GM12874 (cell line): ENCODE measurements at regions not wholly inside any gene's neighbourhood (a gene's known extent, or its start where the extent isn't known, plus 50 kb on each side); places are given as distances from the start of the nearest gene placed in this dataset.

Experiments
- TF ChIP-seq, protein P1 (sequence below): IDR thresholded peaks from 2 replicates; pipeline ENCODE4 v1.5.1; 2011; ENCODE audit warnings: low read depth, mild to moderate bottlenecking, control low read depth, low read length, moderate library complexity; ENCODE audit not compliant: insufficient read depth

DNA sequence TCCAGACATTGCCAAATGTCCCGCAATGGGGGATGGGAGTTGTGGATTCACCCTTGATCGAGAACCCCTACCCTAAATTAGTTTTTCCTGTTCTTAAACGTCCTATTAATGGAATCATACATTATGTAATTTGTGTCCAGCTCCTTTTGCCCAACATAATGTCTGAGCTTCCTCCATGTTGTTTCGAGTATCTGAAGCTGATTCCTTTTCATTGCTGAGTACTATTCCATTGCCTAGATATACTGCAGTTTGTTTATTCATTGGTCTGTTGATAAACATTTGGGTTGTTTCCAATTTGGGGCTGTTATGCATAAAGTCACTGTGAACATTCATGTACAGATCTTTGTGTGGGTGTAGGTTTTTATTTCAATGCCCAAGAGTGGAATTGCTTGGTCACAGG lies 251.3 kb downstream of the BCOR start:
- TF ChIP-seq, protein P1, sequence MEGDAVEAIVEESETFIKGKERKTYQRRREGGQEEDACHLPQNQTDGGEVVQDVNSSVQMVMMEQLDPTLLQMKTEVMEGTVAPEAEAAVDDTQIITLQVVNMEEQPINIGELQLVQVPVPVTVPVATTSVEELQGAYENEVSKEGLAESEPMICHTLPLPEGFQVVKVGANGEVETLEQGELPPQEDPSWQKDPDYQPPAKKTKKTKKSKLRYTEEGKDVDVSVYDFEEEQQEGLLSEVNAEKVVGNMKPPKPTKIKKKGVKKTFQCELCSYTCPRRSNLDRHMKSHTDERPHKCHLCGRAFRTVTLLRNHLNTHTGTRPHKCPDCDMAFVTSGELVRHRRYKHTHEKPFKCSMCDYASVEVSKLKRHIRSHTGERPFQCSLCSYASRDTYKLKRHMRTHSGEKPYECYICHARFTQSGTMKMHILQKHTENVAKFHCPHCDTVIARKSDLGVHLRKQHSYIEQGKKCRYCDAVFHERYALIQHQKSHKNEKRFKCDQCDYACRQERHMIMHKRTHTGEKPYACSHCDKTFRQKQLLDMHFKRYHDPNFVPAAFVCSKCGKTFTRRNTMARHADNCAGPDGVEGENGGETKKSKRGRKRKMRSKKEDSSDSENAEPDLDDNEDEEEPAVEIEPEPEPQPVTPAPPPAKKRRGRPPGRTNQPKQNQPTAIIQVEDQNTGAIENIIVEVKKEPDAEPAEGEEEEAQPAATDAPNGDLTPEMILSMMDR: no peak

DNA sequence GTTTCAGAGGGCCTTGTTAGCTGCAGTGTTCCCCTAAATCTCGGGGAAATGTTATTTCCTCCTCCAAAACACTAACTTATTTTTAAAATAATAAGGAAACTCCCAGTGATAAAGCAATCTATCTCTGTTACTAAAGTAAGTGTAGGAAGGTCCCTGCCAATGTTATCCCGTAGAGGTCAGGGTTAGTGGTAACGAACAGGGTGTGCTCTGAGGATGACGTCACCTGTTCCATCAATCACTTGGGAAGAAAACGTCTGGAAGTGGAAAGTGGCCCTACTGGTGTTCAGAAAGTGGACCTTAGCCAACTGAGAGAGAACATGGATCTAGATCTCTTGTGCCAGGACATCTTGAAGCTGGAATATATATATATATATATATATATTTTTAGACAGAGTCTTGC lies 249.5 kb downstream of the BCOR start:
- TF ChIP-seq, protein P1: no peak

DNA sequence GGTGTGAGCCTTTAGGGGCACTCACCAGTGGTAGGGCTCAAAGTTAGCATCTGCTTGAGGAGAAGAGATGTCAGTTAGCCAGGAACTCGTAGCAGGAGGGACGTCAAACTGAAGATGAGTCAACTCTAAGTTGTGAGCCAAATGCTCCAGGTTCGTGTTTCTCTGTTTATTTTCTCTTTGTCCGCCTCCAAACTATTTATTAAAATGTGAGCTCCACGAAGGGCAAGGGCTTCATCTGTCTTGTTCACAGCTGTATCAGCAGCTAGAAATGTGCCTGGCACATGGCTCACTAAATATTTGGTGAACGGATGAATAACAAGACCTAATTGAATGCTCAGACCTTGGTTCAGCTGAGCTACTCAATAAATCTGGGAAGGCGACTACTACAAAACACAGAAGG lies 248.9 kb downstream of the BCOR start:
- TF ChIP-seq, protein P1: no peak

DNA sequence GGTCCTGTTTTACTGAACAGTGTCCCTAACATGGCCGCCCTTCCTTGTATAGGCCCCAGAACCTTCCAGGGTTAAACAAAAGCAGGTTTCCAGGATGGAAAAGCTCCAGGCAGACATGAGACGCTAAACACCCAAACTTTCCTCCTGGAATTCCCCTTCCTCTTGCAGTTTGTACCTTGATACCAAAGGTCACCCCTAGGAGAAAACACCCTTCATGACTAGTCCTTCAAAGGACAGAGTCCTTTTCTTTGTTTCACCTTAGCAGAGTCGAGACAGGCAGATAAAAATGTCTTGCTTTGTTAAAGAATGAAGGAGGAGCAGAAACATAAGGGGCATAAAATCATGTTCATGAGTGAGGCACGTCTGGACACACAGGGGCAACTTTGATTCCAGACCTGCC lies 247.5 kb downstream of the BCOR start:
- TF ChIP-seq, protein P1: no peak

DNA sequence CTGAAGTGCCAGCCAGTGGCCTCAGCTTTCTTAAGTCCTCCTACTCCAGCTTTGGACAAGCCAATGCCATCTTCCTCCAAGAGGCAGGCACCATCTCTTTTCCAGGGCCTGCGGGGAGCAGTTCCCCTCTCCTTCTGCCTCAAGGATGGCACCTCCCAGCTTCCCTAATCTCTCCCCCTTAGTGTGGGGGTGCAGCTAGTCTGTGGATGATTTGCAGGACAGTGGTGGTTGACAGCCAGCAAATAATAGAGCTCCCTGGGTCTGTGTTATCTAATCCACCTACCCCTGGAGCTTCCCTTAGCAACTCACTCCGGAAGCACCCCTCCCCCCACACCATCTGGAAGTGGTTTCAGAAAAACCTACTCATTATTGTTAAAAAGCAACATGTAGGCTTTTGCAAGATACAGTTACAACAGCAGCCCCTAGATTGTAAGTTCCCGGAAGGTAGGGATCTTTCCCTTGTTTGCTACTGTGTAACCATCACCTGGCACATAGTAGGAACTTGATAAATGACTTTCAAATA lies 247.1 kb downstream of the BCOR start:
- TF ChIP-seq, protein P1: no peak

DNA sequence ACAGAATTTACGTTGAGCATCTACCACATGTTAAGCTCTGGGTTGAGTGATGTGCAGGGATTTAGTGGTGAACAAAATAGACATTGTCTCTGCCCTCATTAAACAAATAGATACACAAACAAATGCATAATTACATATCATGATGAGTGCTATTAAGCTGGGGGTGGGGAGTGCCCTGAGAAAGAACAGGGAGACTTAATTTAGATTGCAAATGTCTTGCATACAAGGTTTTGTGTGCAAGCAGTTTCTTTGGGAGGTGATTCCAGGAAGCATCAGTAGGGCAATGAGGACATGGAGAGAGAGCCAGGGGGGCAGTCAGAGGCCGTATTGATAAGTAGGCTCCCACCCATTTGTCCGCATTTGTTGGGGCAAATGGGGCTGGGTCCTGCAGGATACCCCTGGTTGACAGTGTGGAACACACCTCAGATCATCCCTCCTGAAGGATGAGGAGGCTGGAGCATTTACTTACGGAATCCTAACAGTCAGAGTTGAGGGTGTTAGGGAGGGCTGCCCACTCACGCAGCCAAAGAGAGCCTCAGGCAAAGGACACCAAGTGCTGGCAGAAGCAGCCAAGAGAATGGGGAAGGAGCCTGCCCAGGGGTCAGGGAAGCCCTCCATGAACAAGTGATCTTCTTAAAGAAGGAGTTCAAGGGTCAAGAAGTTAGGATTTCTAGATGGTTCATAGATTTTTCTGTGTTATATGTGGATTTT lies 245.9 kb downstream of the BCOR start:
- TF ChIP-seq, protein P1: no peak

DNA sequence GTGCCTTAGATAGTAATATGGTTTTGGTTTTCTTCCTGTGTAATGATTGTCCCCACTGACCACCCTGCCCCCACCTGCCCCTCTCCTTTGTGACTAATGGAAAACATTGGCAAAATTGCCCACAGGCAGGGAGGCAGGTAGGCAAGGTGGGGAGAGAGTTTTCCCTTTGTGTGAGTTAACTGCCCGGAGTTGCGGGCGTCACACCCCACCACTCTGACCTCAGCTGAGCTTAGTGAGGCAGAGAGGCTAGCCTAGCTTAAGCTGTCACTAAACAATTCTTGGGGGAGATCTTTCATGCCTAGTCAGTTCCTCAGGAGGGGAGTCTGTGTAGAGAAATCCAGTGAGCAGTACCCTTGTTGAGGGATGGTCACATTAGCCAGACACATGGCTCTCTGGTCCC lies 245.3 kb downstream of the BCOR start:
- TF ChIP-seq, protein P1: no peak
